GM19043 (cell line): ENCODE measurements at regions not wholly inside any gene's neighbourhood (a gene's known extent, or its start where the extent isn't known, plus 50 kb on each side); places are given as distances from the start of the nearest gene placed in this dataset.

Source experiments
- ATAC-seq: cut with Tn5 transposase; IDR thresholded peaks from one replicate; pipeline ENCODE4 v1.9.1; 2021; ENCODE audit warnings: low read depth; ENCODE audit not compliant: unreplicated experiment

GRCh38 chr9:85430659-85431338, 311.0 kb downstream of the AGTPBP1 start:
- ATAC-seq, result no peak

DNA sequence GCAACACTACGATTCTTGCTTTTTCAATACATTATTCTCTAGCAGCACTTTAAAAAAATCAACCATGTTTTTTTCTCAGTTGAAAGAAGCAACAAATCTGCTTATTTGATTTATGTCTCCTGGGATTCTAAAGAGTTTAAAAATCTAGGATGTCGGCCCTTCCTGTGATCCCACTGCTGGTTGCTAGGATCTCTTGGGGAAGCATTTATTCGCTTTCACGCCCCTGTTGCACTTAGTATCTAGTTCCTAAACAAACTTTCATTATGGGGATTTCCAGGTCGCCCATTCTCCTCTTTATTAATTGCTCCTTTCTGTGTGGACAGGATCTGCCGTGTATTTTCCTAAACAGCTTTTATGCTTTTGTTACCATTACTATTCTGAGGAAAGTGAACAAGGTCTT, 313.5 kb downstream of the AGTPBP1 start:
- no peak for ATAC-seq

- no peak for ATAC-seq
These were observed 314.0 kb downstream of the AGTPBP1 start for GRCh38 chr9:85427772-85428171.

- peak; percentile 68 for ATAC-seq
These were observed 316.6 kb downstream of the AGTPBP1 start for GRCh38 chr9:85425153-85425611.

DNA sequence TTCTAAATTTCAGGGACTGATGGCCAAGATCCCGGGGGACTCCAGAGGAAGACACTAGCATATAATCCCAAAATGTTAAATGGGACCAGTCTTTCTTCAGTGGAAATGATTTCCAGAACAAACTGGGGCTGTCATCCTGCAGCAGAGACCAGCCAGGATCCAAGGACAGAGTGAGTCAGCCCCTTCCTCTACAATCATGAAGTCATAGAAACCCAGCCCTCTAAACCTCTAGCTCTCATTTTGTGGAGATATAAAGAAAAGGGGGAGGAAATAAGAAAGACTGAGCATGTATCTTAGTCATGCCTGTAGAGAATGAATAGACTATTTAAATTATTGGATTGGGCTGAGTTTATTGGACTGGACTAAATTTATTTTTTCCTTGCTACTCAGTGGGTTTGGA, 318.3 kb downstream of the AGTPBP1 start:
- ATAC-seq, result no peak

- ATAC-seq, result no peak
These were observed 320.1 kb downstream of the AGTPBP1 start for GRCh38 chr9:85421641-85422040.

- ATAC-seq, result no peak
These were observed 321.0 kb downstream of the AGTPBP1 start for GRCh38 chr9:85420750-85421149.

DNA sequence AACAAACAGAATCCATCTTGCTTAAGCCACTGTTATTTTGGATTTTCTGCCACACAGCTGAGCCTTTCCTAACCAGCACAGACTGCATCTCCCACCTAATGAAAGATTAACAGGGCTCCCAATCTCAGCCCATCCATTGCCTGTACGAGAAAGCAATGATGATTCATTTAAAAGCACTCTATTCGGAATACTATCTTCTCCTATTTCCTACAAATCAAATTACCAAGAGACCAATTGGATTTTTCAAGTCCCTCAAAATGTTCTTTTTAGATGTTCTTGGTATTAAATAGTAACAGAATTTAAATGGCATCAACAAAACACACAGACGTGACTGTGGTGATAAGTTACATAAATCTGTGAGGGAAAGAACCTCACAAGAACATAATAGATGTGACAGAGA, 324.1 kb downstream of the AGTPBP1 start:
- ATAC-seq, result no peak

DNA sequence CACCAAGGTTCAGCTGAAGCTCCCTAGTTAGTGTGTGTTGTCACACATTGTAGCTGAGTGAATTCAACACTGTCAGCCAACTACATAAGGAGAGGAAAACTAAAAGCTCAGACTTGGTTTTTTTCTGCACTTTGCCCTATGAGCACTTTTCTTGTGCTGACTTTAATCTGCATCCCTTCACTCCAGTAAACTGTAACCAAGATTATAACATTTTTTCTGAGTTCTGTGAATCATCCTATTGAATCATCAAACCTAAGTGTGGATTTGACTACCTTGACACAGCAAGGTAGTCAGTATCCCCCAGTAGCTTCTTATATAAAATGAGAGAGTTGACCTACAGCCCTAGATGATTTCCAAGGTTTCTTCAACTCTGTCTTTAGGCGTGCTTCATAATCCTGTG, 325.0 kb downstream of the AGTPBP1 start:
- no peak for ATAC-seq

GRCh38 chr9:85414390-85414789, 327.4 kb downstream of the AGTPBP1 start:
- ATAC-seq, result no peak

- ATAC-seq, result no peak
These were observed 333.3 kb downstream of the AGTPBP1 start for GRCh38 chr9:85408494-85408893.

DNA sequence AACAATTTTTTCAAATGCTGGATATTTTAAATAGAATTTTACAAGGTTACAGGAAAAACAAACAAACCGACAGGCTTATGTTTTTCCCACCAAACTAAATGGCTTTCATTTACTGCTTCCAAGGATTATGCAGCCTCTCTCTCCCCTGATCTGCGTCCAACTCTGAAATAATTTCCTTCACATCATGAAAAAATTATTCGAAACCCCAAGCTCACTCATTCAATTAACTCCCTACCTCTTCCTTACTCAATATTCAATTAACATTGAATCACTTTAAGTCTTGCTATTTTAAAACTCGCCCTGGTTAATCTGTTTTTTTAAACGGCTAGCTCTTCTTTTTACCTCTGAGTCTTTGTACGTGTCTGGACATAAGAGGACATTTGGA, 336.2 kb downstream of the AGTPBP1 start:
- no peak for ATAC-seq

DNA sequence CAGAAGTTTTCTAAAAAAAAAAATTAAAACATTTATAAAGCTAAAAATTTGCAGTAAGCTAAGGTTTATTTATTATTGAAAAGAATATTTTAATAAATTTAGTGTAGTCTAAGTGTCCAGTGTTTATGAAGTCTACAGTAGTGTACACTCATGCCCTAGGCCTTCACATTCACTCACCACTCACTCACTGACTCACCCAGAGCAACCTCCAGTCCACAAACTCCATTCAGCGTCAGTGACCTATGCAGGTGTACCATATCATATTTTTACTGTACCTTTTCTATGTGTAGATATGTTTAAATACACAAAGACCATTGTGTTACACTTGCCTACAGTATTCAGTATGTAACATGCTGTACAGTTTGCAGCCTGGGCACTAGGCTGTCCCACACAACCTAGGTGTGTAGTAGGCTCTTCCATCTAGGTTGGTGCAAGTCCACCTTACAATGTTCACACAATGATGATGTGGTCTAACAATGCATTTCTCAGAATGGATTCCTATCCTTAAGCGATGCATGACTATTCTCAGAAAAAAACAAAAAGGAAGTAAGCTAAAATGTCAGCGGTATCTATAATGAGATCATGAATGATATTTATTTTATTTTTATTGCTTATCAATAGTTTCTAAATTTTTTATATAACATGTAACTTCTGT, 336.7 kb downstream of the AGTPBP1 start:
- ATAC-seq, result no peak

DNA sequence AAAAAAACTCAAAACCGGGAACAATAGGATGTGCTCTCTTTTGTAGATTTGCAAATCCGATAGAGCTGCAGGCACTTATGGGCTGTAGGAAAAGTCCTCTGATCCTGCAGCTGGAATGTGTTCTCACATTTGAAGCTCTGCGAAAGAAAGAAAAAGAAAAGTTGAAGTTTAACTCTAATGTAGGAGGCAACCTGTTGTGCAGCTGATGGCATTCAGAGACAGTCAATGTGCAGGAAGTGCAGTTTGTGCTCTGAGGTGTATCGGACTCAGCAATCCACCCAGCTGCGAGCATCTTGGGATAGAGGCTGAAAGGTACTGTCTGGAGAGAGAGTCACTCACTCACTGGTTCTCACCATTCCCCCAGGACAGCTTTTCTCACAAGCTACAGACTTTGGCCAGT, 339.2 kb downstream of the AGTPBP1 start:
- no peak for ATAC-seq

DNA sequence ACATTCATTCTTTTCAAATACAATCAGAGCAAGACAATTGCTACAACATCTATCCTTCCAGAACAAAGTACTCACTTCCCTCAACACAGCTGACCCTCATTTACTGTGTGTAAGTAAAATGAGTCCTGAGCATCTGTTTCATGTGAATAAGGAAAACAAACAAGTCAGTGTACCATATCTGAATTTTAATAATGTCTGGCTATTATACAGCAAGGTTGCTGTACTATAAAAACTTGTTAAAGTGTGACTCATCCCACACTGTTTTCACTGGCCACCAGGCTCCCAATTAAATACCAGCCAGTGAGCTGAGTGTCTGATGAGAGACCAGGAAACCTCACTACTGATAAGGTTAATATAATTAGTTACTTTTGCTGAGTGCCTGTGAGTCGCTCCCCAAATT, 339.8 kb downstream of the AGTPBP1 start:
- no peak for ATAC-seq

- no peak for ATAC-seq
These were observed 344.7 kb downstream of the AGTPBP1 start for GRCh38 chr9:85397005-85397404.

- no peak for ATAC-seq
These were observed 349.5 kb downstream of the AGTPBP1 start for GRCh38 chr9:85392260-85392659.

DNA sequence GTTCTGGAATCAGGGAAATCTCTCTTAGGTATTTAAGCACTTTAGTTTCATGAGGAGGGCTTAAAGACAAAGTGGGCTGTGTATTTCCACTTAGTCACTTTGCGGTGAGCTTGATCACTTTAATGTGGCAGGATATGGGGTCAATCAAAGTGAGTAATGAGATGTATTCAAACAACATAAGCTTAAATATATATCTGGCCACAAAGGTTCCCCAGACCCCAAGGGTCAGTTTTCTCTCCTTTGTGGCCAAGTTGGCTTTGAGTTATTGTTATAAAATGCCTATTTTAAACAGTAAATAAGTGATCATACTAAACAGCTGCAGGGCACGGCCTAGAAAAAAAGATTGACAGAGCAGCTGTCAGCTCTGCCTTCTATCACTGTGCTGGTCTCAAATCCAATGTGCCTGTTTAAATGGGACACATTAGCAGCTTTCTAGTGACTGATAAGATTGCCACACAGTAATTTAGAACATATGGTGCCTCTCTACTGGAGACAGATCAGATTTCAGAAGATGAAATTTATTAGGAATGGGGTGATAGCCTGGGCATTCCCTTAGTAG, 363.9 kb downstream of the AGTPBP1 start:
- ATAC-seq, result no peak

GRCh38 chr9:85368781-85369180, 373.0 kb downstream of the AGTPBP1 start:
- no peak for ATAC-seq

GRCh38 chr9:85359161-85359560, 382.6 kb downstream of the AGTPBP1 start:
- no peak for ATAC-seq

DNA sequence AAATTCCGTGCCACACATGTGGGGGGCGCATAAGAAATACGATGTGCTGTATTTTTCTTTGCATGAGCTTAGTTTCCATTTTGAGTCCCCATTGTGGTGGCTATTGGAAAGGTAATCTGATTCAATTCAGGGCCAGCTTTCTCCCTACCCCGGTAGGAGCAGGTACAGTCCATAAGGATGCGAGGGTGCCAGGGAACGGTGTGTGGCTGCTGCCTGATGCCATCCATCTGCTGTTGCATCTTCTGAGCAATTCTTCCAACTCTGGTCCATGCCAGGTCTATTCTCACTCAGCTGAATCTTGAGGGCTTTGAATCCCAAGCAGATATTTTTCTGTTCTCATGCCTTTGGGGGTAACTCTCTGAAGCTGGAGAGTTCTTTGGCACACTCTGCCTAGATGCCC, 392.7 kb downstream of the AGTPBP1 start:
- ATAC-seq, result no peak

DNA sequence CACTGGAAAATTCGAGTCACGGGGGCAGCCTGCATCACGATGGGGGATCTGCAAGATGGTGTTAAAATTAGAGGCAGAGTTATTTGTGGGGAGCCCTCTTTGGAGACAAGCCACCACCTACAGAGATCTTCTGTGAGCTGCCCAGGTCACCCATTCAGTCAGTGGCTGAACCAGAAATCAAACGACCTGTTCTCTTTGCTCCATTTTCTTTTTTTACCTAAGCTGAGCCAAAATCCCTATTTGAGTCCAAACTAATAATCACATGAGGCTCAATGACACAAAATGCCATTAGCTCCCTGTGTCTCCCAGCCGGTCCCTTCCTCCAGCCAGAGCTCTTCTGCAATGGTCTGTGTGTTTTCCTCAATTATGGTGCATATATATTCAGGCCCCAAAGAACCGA, 394.2 kb downstream of the AGTPBP1 start:
- ATAC-seq, result no peak
